Loucy (cell line): ENCODE measurements at regions not wholly inside any gene's neighbourhood (a gene's known extent, or its start where the extent isn't known, plus 50 kb on each side); places are given as distances from the start of the nearest gene placed in this dataset.

Source experiments
- CTCF ChIP-seq: fragments of 200-600 bp; sonication (generic); conservative IDR thresholded peaks from 2 replicates; pipeline ENCODE4 v1.5.1; 2014; ENCODE audit warnings: mild to moderate bottlenecking, antibody characterized with exemption, low read length
- EZH2phosphoT487 ChIP-seq: fragments of 200-600 bp; IDR thresholded peaks from 2 replicates; pipeline ENCODE4 v1.6.1; 2018; ENCODE audit warnings: antibody characterized with exemption, mild to moderate bottlenecking, moderate library complexity, borderline replicate concordance

- TF ChIP-seq CTCF (no peak), EZH2phosphoT487 (no peak)
Measured at GRCh38 chr12:67496581-67496980, 152.0 kb upstream of the DYRK2 start.
